GM23248 (cell line): ENCODE measurements at regions not wholly inside any gene's neighbourhood (a gene's known extent, or its start where the extent isn't known, plus 50 kb on each side); places are given as distances from the start of the nearest gene placed in this dataset.

Experiments
- DNase-seq: peaks from one replicate; pipeline ENCODE4 v3.0.0-alpha.2; 2015
- H2AFZ ChIP-seq: fragments of 200-600 bp; sonication (generic); 2 replicates; pipeline ENCODE4 v1.6.1; 2016; ENCODE audit warnings: antibody characterized with exemption
- H3F3A ChIP-seq: fragments of 200-600 bp; sonication (generic); 2 replicates; pipeline ENCODE4 v1.6.1; 2016; ENCODE audit warnings: mild to moderate bottlenecking, antibody characterized with exemption, mixed run types; ENCODE audit not compliant: insufficient read depth
- H3K27ac ChIP-seq: fragments of 200-600 bp; sonication (generic); 2 replicates; pipeline ENCODE4 v1.5.1; 2016; ENCODE audit warnings: mild to moderate bottlenecking
- H3K27me3 ChIP-seq: fragments of 200-600 bp; sonication (generic); replicated peaks from 2 replicates; pipeline ENCODE4 v1.6.1; 2016; ENCODE audit warnings: mild to moderate bottlenecking; ENCODE audit not compliant: insufficient read depth
- H3K36me3 ChIP-seq: fragments of 200-600 bp; sonication (generic); 2 replicates; pipeline ENCODE4 v1.6.1; 2016; ENCODE audit warnings: low read depth, mild to moderate bottlenecking
- H3K4me1 ChIP-seq: fragments of 200-600 bp; sonication (generic); 2 replicates; pipeline ENCODE4 v1.6.1; 2016; ENCODE audit warnings: mild to moderate bottlenecking; ENCODE audit not compliant: insufficient read depth
- H3K4me2 ChIP-seq: fragments of 200-600 bp; sonication (generic); one replicate; pipeline ENCODE4 v1.6.1; 2016; ENCODE audit warnings: mild to moderate bottlenecking; ENCODE audit not compliant: unreplicated experiment
- H3K4me3 ChIP-seq: fragments of 200-600 bp; sonication (generic); 2 replicates; pipeline ENCODE4 v1.5.1; 2016; ENCODE audit warnings: mild to moderate bottlenecking
- H3K79me2 ChIP-seq: fragments of 200-600 bp; sonication (generic); 2 replicates; pipeline ENCODE4 v1.6.1; 2016; ENCODE audit warnings: mild to moderate bottlenecking; ENCODE audit not compliant: insufficient read depth
- H3K9ac ChIP-seq: fragments of 200-600 bp; sonication (generic); 2 replicates; pipeline ENCODE4 v1.6.1; 2016; ENCODE audit warnings: mild to moderate bottlenecking
- H3K9me2 ChIP-seq: fragments of 200-600 bp; sonication (generic); 2 replicates; pipeline ENCODE4 v1.6.1; 2016; ENCODE audit warnings: mixed run types, mild to moderate bottlenecking, moderate library complexity; ENCODE audit not compliant: insufficient read depth
- H3K9me3 ChIP-seq: fragments of 200-600 bp; sonication (generic); one replicate; pipeline ENCODE4 v1.6.1; 2017; ENCODE audit warnings: low read depth
- H4K20me1 ChIP-seq: fragments of 200-600 bp; sonication (generic); 2 replicates; pipeline ENCODE4 v1.6.0; 2016; ENCODE audit not compliant: insufficient read depth
- EZH2 ChIP-seq: fragments of 200-600 bp; sonication (generic); IDR thresholded peaks from 2 replicates; pipeline ENCODE4 v1.6.1; 2018; ENCODE audit warnings: antibody characterized with exemption, mild to moderate bottlenecking; ENCODE audit not compliant: insufficient read depth, poor library complexity, severe bottlenecking
- EZH2phosphoT487 ChIP-seq: fragments of 200-600 bp; sonication (generic); IDR thresholded peaks from 2 replicates; pipeline ENCODE4 v1.6.1; 2018; ENCODE audit warnings: antibody characterized with exemption, moderate library complexity, mild to moderate bottlenecking, low read depth; ENCODE audit not compliant: insufficient read depth
- WGBS, 2 experiments: methylation state at CpG; one replicate each; pipeline ENCODE4 v1.1.6; 2015 to 2017; ENCODE audit warnings: low lambda C conversion rate in 2 of 2, low coverage in 1 of 2; ENCODE audit errors: missing lambda C conversion rate in 2 of 2; 5-methylcytosine and 5-hydroxymethylcytosine counted together
- in situ Hi-C: fragments of 300-500 bp; cut with MboI; formaldehyde crosslinking; loops from 2 replicates; pipeline ENCODE4 v1.15.0; 2020

GRCh38 chr5:4198461-4198860 is 602.8 kb downstream of the IRX1 start:
- WGBS, 2 experiments: 37 to 41% methylated on average over 7 of the region's 7 CpGs
- H3F3A ChIP-seq: no peaks in the 10 kb centered on the region
- no peak overlapping the region for H3K4me2 ChIP-seq
- H3K9me3 ChIP-seq: no peaks in the 10 kb centered on the region
- H3K9ac ChIP-seq: no peak overlapping the region
- H4K20me1 ChIP-seq: no peaks in the 10 kb centered on the region
- no peak overlapping the region for H2AFZ ChIP-seq
- no peaks in the 10 kb centered on the region for H3K79me2 ChIP-seq
- H3K4me1 ChIP-seq: no peaks in the 10 kb centered on the region
- TF ChIP-seq EZH2phosphoT487: no peak
- TF ChIP-seq EZH2: no peak
- in situ Hi-C loops: no loop called here
- no peak for DNase-seq
- H3K36me3 ChIP-seq: no peaks in the 10 kb centered on the region
- H3K27me3 ChIP-seq: no peaks in the 10 kb centered on the region
- H3K27ac ChIP-seq: no peak overlapping the region
- no peaks in the 10 kb centered on the region for H3K9me2 ChIP-seq
- H3K4me3 ChIP-seq: no peak overlapping the region

GRCh38 chr5:4199049-4199841 is 603.6 kb downstream of the IRX1 start:
- Histone ChIP-seq H2AFZ (no peak overlapping the region), H3K4me2 (no peak overlapping the region), H3K9me3 (no peaks in the 10 kb centered on the region), H4K20me1 (no peaks in the 10 kb centered on the region), H3K9me2 (no peaks in the 10 kb centered on the region), H3F3A (no peaks in the 10 kb centered on the region), H3K27me3 (no peaks in the 10 kb centered on the region), H3K79me2 (no peaks in the 10 kb centered on the region), H3K4me1 (no peaks in the 10 kb centered on the region), H3K9ac (no peak overlapping the region), H3K36me3 (no peaks in the 10 kb centered on the region), H3K27ac (no peak overlapping the region), H3K4me3 (no peak overlapping the region)
- WGBS, 2 experiments: 62 to 64% methylated on average over 19 of the region's 19 CpGs
- no peak for DNase-seq
- TF ChIP-seq EZH2phosphoT487: no peak
- TF ChIP-seq EZH2: no peak
- in situ Hi-C loops: no loop called here

- no peaks in the 10 kb centered on the region for H3K9me2 ChIP-seq
- no peak for TF ChIP-seq EZH2phosphoT487
- in situ Hi-C loops: no loop called here
- H3K9ac ChIP-seq: no peak overlapping the region
- no peak overlapping the region for H3K27ac ChIP-seq
- H3F3A ChIP-seq: no peaks in the 10 kb centered on the region
- DNase-seq: no peak
- no peaks in the 10 kb centered on the region for H3K79me2 ChIP-seq
- H3K4me2 ChIP-seq: no peak overlapping the region
- no peak overlapping the region for H2AFZ ChIP-seq
- H3K9me3 ChIP-seq: no peaks in the 10 kb centered on the region
- no peaks in the 10 kb centered on the region for H3K27me3 ChIP-seq
- H3K4me1 ChIP-seq: no peaks in the 10 kb centered on the region
- H3K4me3 ChIP-seq: no peak overlapping the region
- no peaks in the 10 kb centered on the region for H4K20me1 ChIP-seq
- 48 to 50% methylated on average over 4 of the region's 4 CpGs for WGBS, 2 experiments
- no peaks in the 10 kb centered on the region for H3K36me3 ChIP-seq
Measured at GRCh38 chr5:4203146-4203545, 607.5 kb downstream of the IRX1 start.

- DNase-seq: no peak
Measured at GRCh38 chr5:4204276-4205141, 608.9 kb downstream of the IRX1 start.

More at GRCh38 chr5:4204276-4205141, 608.9 kb downstream of the IRX1 start:
- Histone ChIP-seq H3K79me2 (no peaks in the 10 kb centered on the region), H2AFZ (no peak overlapping the region), H3K36me3 (no peaks in the 10 kb centered on the region), H3F3A (no peaks in the 10 kb centered on the region), H3K9ac (no peak overlapping the region), H3K9me2 (no peaks in the 10 kb centered on the region), H3K4me2 (no peak overlapping the region), H3K4me3 (no peak overlapping the region), H3K9me3 (no peaks in the 10 kb centered on the region), H3K4me1 (no peaks in the 10 kb centered on the region), H3K27me3 (no peaks in the 10 kb centered on the region), H4K20me1 (no peaks in the 10 kb centered on the region), H3K27ac (no peak overlapping the region)
- TF ChIP-seq EZH2 (no peak), EZH2phosphoT487 (no peak)
- WGBS, 2 experiments: 2 to 5% methylated on average over 11 of the region's 11 CpGs
- in situ Hi-C loops: no loop called here
